H9 (cell line): ENCODE measurements at regions not wholly inside any gene's neighbourhood (a gene's known extent, or its start where the extent isn't known, plus 50 kb on each side); places are given as distances from the start of the nearest gene placed in this dataset.

Experiments
- DNase-seq: peaks from one replicate; pipeline ENCODE4 v3.0.0-alpha.2; 2017
- H2AFZ ChIP-seq: one replicate; pipeline ENCODE4 v1.6.1; 2013; ENCODE audit warnings: mild to moderate bottlenecking, low read length, control low read depth, moderate library complexity
- H2AK5ac ChIP-seq: 2 replicates; pipeline ENCODE4 v1.6.1; 2013; ENCODE audit warnings: low read length, control low read depth, mixed read lengths; ENCODE audit not compliant: insufficient read length
- H2BK120ac ChIP-seq: one replicate; pipeline ENCODE4 v1.6.1; 2013; ENCODE audit warnings: low read depth, mild to moderate bottlenecking, low read length, control low read depth, inconsistent platforms; ENCODE audit not compliant: poor library complexity, severe bottlenecking
- H2BK12ac ChIP-seq: 2 replicates; pipeline ENCODE4 v1.6.1; 2013; ENCODE audit warnings: low read length, control low read depth, mixed read lengths, low read depth; ENCODE audit not compliant: insufficient read length
- H2BK15ac ChIP-seq: 2 replicates; pipeline ENCODE4 v1.6.1; 2013; ENCODE audit warnings: low read depth, low read length, control low read depth
- H2BK20ac ChIP-seq: one replicate; pipeline ENCODE4 v1.6.1; 2013; ENCODE audit warnings: low read depth, mild to moderate bottlenecking, low read length, control low read depth, inconsistent platforms; ENCODE audit not compliant: poor library complexity, severe bottlenecking
- H2BK5ac ChIP-seq: 2 replicates; pipeline ENCODE4 v1.6.1; 2013; ENCODE audit warnings: low read length, control low read depth, mixed read lengths; ENCODE audit not compliant: insufficient read length
- H3K14ac ChIP-seq: 2 replicates; pipeline ENCODE4 v1.6.1; 2013; ENCODE audit warnings: low read length, control low read depth; ENCODE audit not compliant: insufficient read depth
- H3K18ac ChIP-seq: 2 replicates; pipeline ENCODE4 v1.6.1; 2013; ENCODE audit warnings: low read depth, mild to moderate bottlenecking, mixed read lengths, low read length, control low read depth; ENCODE audit not compliant: insufficient read length
- H3K23ac ChIP-seq: 2 replicates; pipeline ENCODE4 v1.6.1; 2013; ENCODE audit warnings: low read length, control low read depth, mixed read lengths, low read depth; ENCODE audit not compliant: insufficient read length
- H3K23me2 ChIP-seq: 2 replicates; pipeline ENCODE4 v1.6.1; 2013; ENCODE audit warnings: low read depth, mild to moderate bottlenecking, mixed read lengths, low read length, control low read depth; ENCODE audit not compliant: insufficient read length, poor library complexity, severe bottlenecking
- H3K27ac ChIP-seq: 2 replicates; pipeline ENCODE4 v1.5.1; 2013; ENCODE audit warnings: low read length, control low read depth, mixed read lengths, low read depth; ENCODE audit not compliant: insufficient read length
- H3K27me3 ChIP-seq: 2 replicates; pipeline ENCODE4 v1.6.1; 2013; ENCODE audit warnings: low read length, control low read depth, inconsistent platforms; ENCODE audit not compliant: insufficient read depth
- H3K4ac ChIP-seq: 2 replicates; pipeline ENCODE4 v1.6.1; 2013; ENCODE audit warnings: low read depth, mild to moderate bottlenecking, control low read depth, inconsistent platforms, low read length, moderate library complexity
- H3K4me1 ChIP-seq: 2 replicates; pipeline ENCODE4 v1.6.1; 2013; ENCODE audit warnings: low read length, control low read depth, inconsistent platforms; ENCODE audit not compliant: insufficient read depth
- H3K4me2 ChIP-seq: 2 replicates; pipeline ENCODE4 v1.6.1; 2013; ENCODE audit warnings: low read length, control low read depth, mixed read lengths; ENCODE audit not compliant: insufficient read length, insufficient read depth
- H3K56ac ChIP-seq: 2 replicates; pipeline ENCODE4 v1.6.1; 2013; ENCODE audit warnings: low read depth, mild to moderate bottlenecking, mixed read lengths, low read length, control low read depth; ENCODE audit not compliant: insufficient read length
- H3K79me1 ChIP-seq: 2 replicates; pipeline ENCODE4 v1.6.1; 2013; ENCODE audit warnings: low read depth, mild to moderate bottlenecking, moderate library complexity, low read length, control low read depth, inconsistent platforms; ENCODE audit not compliant: insufficient read depth, poor library complexity, severe bottlenecking
- H3K79me2 ChIP-seq: 2 replicates; pipeline ENCODE4 v1.6.1; 2013; ENCODE audit warnings: low read length, control low read depth, inconsistent platforms; ENCODE audit not compliant: insufficient read depth
- H3K9ac ChIP-seq: 2 replicates; pipeline ENCODE4 v1.6.1; 2013; ENCODE audit warnings: low read length, control low read depth, mixed read lengths; ENCODE audit not compliant: insufficient read length; ENCODE audit errors: extremely low read depth
- H3K9me3 ChIP-seq: one replicate; pipeline ENCODE4 v1.6.1; 2013; ENCODE audit warnings: low read depth, low read length, inconsistent platforms; ENCODE audit not compliant: control insufficient read depth
- H3T11ph ChIP-seq: one replicate; pipeline ENCODE4 v1.6.1; 2013; ENCODE audit warnings: mild to moderate bottlenecking, low read length, control low read depth, inconsistent platforms
- H4K20me1 ChIP-seq: one replicate; pipeline ENCODE4 v1.6.1; 2013; ENCODE audit not compliant: control insufficient read depth, insufficient read length, insufficient read depth
- H4K5ac ChIP-seq: 2 replicates; pipeline ENCODE4 v1.6.1; 2013; ENCODE audit warnings: low read depth, mild to moderate bottlenecking, mixed read lengths, low read length, control low read depth; ENCODE audit not compliant: insufficient read length
- H4K8ac ChIP-seq: replicated peaks from 2 replicates; pipeline ENCODE4 v1.6.1; 2013; ENCODE audit warnings: low read length, control low read depth, mixed read lengths, low read depth; ENCODE audit not compliant: insufficient read length
- H4K91ac ChIP-seq: 2 replicates; pipeline ENCODE4 v1.6.1; 2013; ENCODE audit warnings: low read depth, mild to moderate bottlenecking, moderate library complexity, mixed read lengths, low read length, control low read depth; ENCODE audit not compliant: insufficient read length
- H3K27ac Mint-ChIP-seq, 3 experiments: 2 replicates in 2 of 3; 3 replicates in 1 of 3; pipeline ENCODE4 v1.8.0; 2020 to 2021; ENCODE audit warnings: mixed read lengths in 3 of 3, mild to moderate bottlenecking in 1 of 3, moderate library complexity in 1 of 3
- H3K27me3 Mint-ChIP-seq: 2 replicates; pipeline ENCODE4 v1.8.0; 2021; ENCODE audit warnings: low read depth, mild to moderate bottlenecking, moderate library complexity, mixed read lengths
- H3K36me3 Mint-ChIP-seq, 3 experiments: 2 replicates in 2 of 3; 3 replicates in 1 of 3; pipeline ENCODE4 v1.8.0; 2020 to 2021; ENCODE audit warnings: low read depth in 3 of 3, mixed read lengths in 3 of 3; ENCODE audit not compliant: insufficient read depth in 1 of 3
- H3K4me1 Mint-ChIP-seq, 2 experiments: 2 replicates each; pipeline ENCODE4 v1.8.0; 2020; ENCODE audit warnings: mixed read lengths in 2 of 2
- H3K4me3 Mint-ChIP-seq, 2 experiments: 2 replicates in 1 of 2; 3 replicates in 1 of 2; pipeline ENCODE4 v1.8.0; 2020 to 2021; ENCODE audit warnings: mild to moderate bottlenecking in 2 of 2, mixed read lengths in 2 of 2, moderate library complexity in 1 of 2
- H3K9me3 Mint-ChIP-seq, 2 experiments: 2 replicates in 1 of 2; 3 replicates in 1 of 2; pipeline ENCODE4 v1.8.0; 2020; ENCODE audit warnings: mild to moderate bottlenecking in 2 of 2, mixed read lengths in 2 of 2, moderate library complexity in 1 of 2
- WGBS: extraction: QIAGEN DNeasy Blood & Tissue Kit; methylation state at CpG from one replicate; pipeline ENCODE4 v1.1.7; 2013; ENCODE audit warnings: missing lambda C conversion rate, low lambda C conversion rate, mixed read lengths; ENCODE audit not compliant: insufficient read length; ENCODE audit errors: extremely low coverage; 5-methylcytosine and 5-hydroxymethylcytosine counted together
- TF ChIP-seq, protein P1 (sequence below): fragments of 200-600 bp; sonication (generic); conservative IDR thresholded peaks from 3 replicates; pipeline ENCODE4 v1.8.0; 2021; ENCODE audit warnings: antibody characterized with exemption, mild to moderate bottlenecking

DNA sequence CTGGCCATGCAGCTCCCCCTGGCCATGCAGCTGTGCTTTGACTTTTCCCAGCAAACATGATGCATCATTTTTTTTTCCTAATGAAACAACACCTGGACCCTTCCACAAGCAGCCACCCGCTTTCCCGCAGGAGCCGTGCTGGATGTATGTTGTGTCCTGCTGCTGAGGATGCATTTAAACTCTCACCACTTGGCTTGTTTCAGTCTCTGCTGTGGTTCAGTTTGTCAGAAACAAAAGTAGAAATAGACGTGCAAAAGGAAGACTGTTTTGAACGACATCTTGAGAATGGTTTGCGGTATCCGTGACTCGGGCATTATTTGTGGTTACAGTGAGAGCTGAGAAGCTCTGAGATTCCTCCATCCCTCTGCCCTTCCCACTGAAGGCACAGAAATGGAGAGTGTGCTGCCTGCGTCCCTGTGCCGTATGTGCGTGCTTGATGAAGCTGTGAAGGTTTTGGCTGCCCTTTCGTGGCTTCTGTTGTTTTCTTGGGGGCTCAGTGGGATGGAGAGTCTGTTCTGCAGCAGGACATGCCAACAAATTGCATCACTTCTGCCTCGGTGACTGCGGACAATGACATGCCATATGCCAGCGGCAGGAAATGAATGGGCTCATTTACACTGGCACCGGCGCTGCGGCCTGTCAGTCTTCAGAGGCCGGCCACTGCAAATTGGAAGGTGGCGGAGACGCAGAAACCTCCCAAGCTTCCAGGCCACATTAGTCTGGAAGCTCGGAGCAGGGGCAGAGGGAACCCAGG, 417.7 kb upstream of the SALL3 start:
- Mint-ChIP-seq H3K9me3 (peaks cover 0 to 5% of the 10 kb centered on the region in 2 experiments; a peak in 2 of 5 replicates), H3K27ac (no peak overlapping the region), H3K4me3 (no peak overlapping the region), H3K27me3 (no peaks in the 10 kb centered on the region), H3K4me1 (peaks cover 2 to 11% of the 10 kb centered on the region in 2 experiments; a peak in 2 of 4 replicates), H3K36me3 (no peaks in the 10 kb centered on the region; a peak in 1 of 7 replicates)
- Histone ChIP-seq H2BK120ac (no peak overlapping the region), H3K4me2 (no peak overlapping the region), H3K79me2 (no peaks in the 10 kb centered on the region), H3T11ph (no peak overlapping the region), H3K23me2 (no peaks in the 10 kb centered on the region), H3K23ac (no peak overlapping the region), H3K14ac (no peak overlapping the region), H2AK5ac (no peak overlapping the region), H2BK12ac (no peak overlapping the region), H2BK5ac (no peak overlapping the region), H2BK20ac (no peak overlapping the region), H3K27ac (no peak overlapping the region), H3K79me1 (no peaks in the 10 kb centered on the region), H3K4me1 (no peaks in the 10 kb centered on the region), H4K91ac (no peak overlapping the region), H4K5ac (no peak overlapping the region), H3K18ac (no peak overlapping the region), H4K8ac (no peak overlapping the region), H3K9me3 (no peaks in the 10 kb centered on the region), H2BK15ac (no peak overlapping the region), H2AFZ (no peak overlapping the region), H4K20me1 (no peaks in the 10 kb centered on the region), H3K56ac (no peak overlapping the region), H3K27me3 (no peaks in the 10 kb centered on the region), H3K4ac (no peak overlapping the region), H3K9ac (no peak overlapping the region)
- TF ChIP-seq, protein P1, sequence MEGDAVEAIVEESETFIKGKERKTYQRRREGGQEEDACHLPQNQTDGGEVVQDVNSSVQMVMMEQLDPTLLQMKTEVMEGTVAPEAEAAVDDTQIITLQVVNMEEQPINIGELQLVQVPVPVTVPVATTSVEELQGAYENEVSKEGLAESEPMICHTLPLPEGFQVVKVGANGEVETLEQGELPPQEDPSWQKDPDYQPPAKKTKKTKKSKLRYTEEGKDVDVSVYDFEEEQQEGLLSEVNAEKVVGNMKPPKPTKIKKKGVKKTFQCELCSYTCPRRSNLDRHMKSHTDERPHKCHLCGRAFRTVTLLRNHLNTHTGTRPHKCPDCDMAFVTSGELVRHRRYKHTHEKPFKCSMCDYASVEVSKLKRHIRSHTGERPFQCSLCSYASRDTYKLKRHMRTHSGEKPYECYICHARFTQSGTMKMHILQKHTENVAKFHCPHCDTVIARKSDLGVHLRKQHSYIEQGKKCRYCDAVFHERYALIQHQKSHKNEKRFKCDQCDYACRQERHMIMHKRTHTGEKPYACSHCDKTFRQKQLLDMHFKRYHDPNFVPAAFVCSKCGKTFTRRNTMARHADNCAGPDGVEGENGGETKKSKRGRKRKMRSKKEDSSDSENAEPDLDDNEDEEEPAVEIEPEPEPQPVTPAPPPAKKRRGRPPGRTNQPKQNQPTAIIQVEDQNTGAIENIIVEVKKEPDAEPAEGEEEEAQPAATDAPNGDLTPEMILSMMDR, result no peak
- no peak for DNase-seq
- WGBS, result no CpG with 5 or more reads among the region's 22 CpGs
